ENCODE measurements at regions not wholly inside any gene's neighbourhood (a gene's known extent, or its start where the extent isn't known, plus 50 kb on each side); places are given as distances from the start of the nearest gene placed in this dataset.
A peak's percentile ranks its signal among the peaks of the same experiment; 100 is the strongest.

GRCh38 chr3:3745693-3746092 lies 53.5 kb upstream of the LRRN1 start:
- Mint-ChIP-seq H3K27ac (peak overlapping the region in 1 of 3 donors; percentile 4), H3K27me3 (no peaks in the 10 kb centered on the region), H3K36me3 (peaks cover 1% of the 10 kb centered on the region), H3K4me3 (peak overlapping the region in 2 of 4 donors; percentile 68 to 77), H3K4me1 (peaks cover 22 to 35% (median 30%) of the 10 kb centered on the region in 3 donors), H3K9me3 (peaks cover 0 to 6% (median 4%) of the 10 kb centered on the region in 3 donors)

GRCh38 chr3:3744826-3745225 lies 54.4 kb upstream of the LRRN1 start:
- Mint-ChIP-seq H3K27me3 (peaks cover 2% of the 10 kb centered on the region), H3K4me1 (peaks cover 22 to 40% (median 35%) of the 10 kb centered on the region in 3 donors), H3K9me3 (peaks cover 0 to 6% (median 6%) of the 10 kb centered on the region in 3 donors), H3K27ac (peak overlapping the region in 2 of 3 donors; percentile 9 to 78), H3K36me3 (peaks cover 1% of the 10 kb centered on the region), H3K4me3 (peak overlapping the region in 3 of 4 donors; percentile 0 to 90 (median 67))

GRCh38 chr3:3743754-3744153 lies 55.5 kb upstream of the LRRN1 start:
- H3K36me3 Mint-ChIP-seq = peaks cover 4% of the 10 kb centered on the region
- no peak overlapping the region for H3K27ac Mint-ChIP-seq
- H3K9me3 Mint-ChIP-seq = peaks cover 0 to 6% (median 6%) of the 10 kb centered on the region in 3 donors
- peaks cover 22 to 40% (median 36%) of the 10 kb centered on the region in 3 donors for H3K4me1 Mint-ChIP-seq
- peak overlapping the region in 1 of 4 donors; percentile 65 for H3K4me3 Mint-ChIP-seq
- H3K27me3 Mint-ChIP-seq = peaks cover 4% of the 10 kb centered on the region

- Mint-ChIP-seq H3K36me3 (peaks cover 3% of the 10 kb centered on the region), H3K4me1 (peaks cover 20 to 29% (median 22%) of the 10 kb centered on the region in 3 donors), H3K4me3 (peak overlapping the region in 1 of 4 donors; percentile 55), H3K27ac (no peak overlapping the region), H3K9me3 (peaks cover 0 to 6% (median 3%) of the 10 kb centered on the region in 3 donors), H3K27me3 (peaks cover 4% of the 10 kb centered on the region)
Measured at GRCh38 chr3:3740061-3740460, 59.2 kb upstream of the LRRN1 start.

GRCh38 chr3:3739330-3740060 lies 59.7 kb upstream of the LRRN1 start:
- Mint-ChIP-seq H3K9me3 (peaks cover 0 to 6% (median 3%) of the 10 kb centered on the region in 3 donors), H3K36me3 (peaks cover 3% of the 10 kb centered on the region), H3K4me1 (peaks cover 16 to 23% (median 17%) of the 10 kb centered on the region in 3 donors), H3K4me3 (no peak overlapping the region), H3K27ac (no peak overlapping the region), H3K27me3 (peaks cover 4% of the 10 kb centered on the region)

GRCh38 chr3:3737531-3737930 lies 61.7 kb upstream of the LRRN1 start:
- Mint-ChIP-seq H3K27ac (no peak overlapping the region), H3K4me1 (peaks cover 1 to 7% (median 6%) of the 10 kb centered on the region in 3 donors), H3K4me3 (no peak overlapping the region), H3K36me3 (peaks cover 3% of the 10 kb centered on the region), H3K9me3 (peaks cover 0 to 1% (median 0%) of the 10 kb centered on the region in 3 donors), H3K27me3 (peaks cover 4% of the 10 kb centered on the region)

GRCh38 chr3:3735919-3736318 lies 63.3 kb upstream of the LRRN1 start:
- peaks cover 4% of the 10 kb centered on the region for H3K36me3 Mint-ChIP-seq
- peaks cover 6% of the 10 kb centered on the region for H3K27me3 Mint-ChIP-seq
- H3K27ac Mint-ChIP-seq = peak overlapping the region in 1 of 3 donors; percentile 62
- H3K9me3 Mint-ChIP-seq = peaks cover 0 to 1% (median 0%) of the 10 kb centered on the region in 3 donors
- peaks cover 3 to 7% (median 6%) of the 10 kb centered on the region in 3 donors for H3K4me1 Mint-ChIP-seq
- H3K4me3 Mint-ChIP-seq = no peak overlapping the region

- no peak overlapping the region for H3K27ac Mint-ChIP-seq
- peaks cover 4% of the 10 kb centered on the region for H3K36me3 Mint-ChIP-seq
- peaks cover 1 to 3% (median 2%) of the 10 kb centered on the region in 3 donors for H3K4me1 Mint-ChIP-seq
- H3K9me3 Mint-ChIP-seq = no peaks in the 10 kb centered on the region
- no peak overlapping the region for H3K4me3 Mint-ChIP-seq
- peaks cover 4% of the 10 kb centered on the region for H3K27me3 Mint-ChIP-seq
Measured at GRCh38 chr3:3734881-3735280, 64.3 kb upstream of the LRRN1 start.

GRCh38 chr3:3729261-3729660 lies 70.0 kb upstream of the LRRN1 start:
- Mint-ChIP-seq H3K4me1 (peaks cover 0 to 1% (median 0%) of the 10 kb centered on the region in 3 donors), H3K27me3 (peaks cover 2% of the 10 kb centered on the region), H3K36me3 (peaks cover 1% of the 10 kb centered on the region), H3K9me3 (no peaks in the 10 kb centered on the region), H3K27ac (no peak overlapping the region), H3K4me3 (no peak overlapping the region)

- H3K4me3 Mint-ChIP-seq = no peak overlapping the region
- no peak overlapping the region for H3K27ac Mint-ChIP-seq
- peaks cover 2% of the 10 kb centered on the region for H3K27me3 Mint-ChIP-seq
- no peaks in the 10 kb centered on the region for H3K36me3 Mint-ChIP-seq
- no peaks in the 10 kb centered on the region for H3K4me1 Mint-ChIP-seq
- no peaks in the 10 kb centered on the region for H3K9me3 Mint-ChIP-seq
Measured at GRCh38 chr3:3726549-3726948, 72.7 kb upstream of the LRRN1 start.

- Mint-ChIP-seq H3K36me3 (peaks cover 6% of the 10 kb centered on the region), H3K27me3 (peaks cover 3% of the 10 kb centered on the region), H3K9me3 (peaks cover 2 to 8% (median 5%) of the 10 kb centered on the region in 3 donors), H3K4me1 (peaks cover 0 to 2% (median 0%) of the 10 kb centered on the region in 3 donors), H3K4me3 (no peak overlapping the region), H3K27ac (no peak overlapping the region)
Measured at GRCh38 chr3:3714572-3714971, 84.7 kb upstream of the LRRN1 start.

GRCh38 chr3:3712971-3713370 lies 86.3 kb upstream of the LRRN1 start:
- Mint-ChIP-seq H3K4me1 (no peaks in the 10 kb centered on the region), H3K27ac (peak overlapping the region in 1 of 3 donors; percentile 65), H3K27me3 (peaks cover 3% of the 10 kb centered on the region), H3K9me3 (peaks cover 2 to 8% (median 2%) of the 10 kb centered on the region in 3 donors), H3K36me3 (peaks cover 6% of the 10 kb centered on the region), H3K4me3 (no peak overlapping the region)

GRCh38 chr3:3708769-3709115 lies 90.5 kb upstream of the LRRN1 start:
- Mint-ChIP-seq H3K9me3 (peaks cover 0 to 8% (median 2%) of the 10 kb centered on the region in 3 donors), H3K27me3 (no peaks in the 10 kb centered on the region), H3K36me3 (peaks cover 3% of the 10 kb centered on the region), H3K4me1 (peaks cover 0 to 2% (median 0%) of the 10 kb centered on the region in 3 donors), H3K4me3 (no peak overlapping the region), H3K27ac (no peak overlapping the region)

GRCh38 chr3:3707858-3708768 lies 91.1 kb upstream of the LRRN1 start:
- peaks cover 0 to 2% (median 0%) of the 10 kb centered on the region in 3 donors for H3K4me1 Mint-ChIP-seq
- no peaks in the 10 kb centered on the region for H3K36me3 Mint-ChIP-seq
- no peaks in the 10 kb centered on the region for H3K27me3 Mint-ChIP-seq
- no peak overlapping the region for H3K27ac Mint-ChIP-seq
- H3K4me3 Mint-ChIP-seq = no peak overlapping the region
- peaks cover 0 to 8% (median 4%) of the 10 kb centered on the region in 3 donors for H3K9me3 Mint-ChIP-seq
